ENCODE measurements at regions not wholly inside any gene's neighbourhood (a gene's known extent, or its start where the extent isn't known, plus 50 kb on each side); places are given as distances from the start of the nearest gene placed in this dataset.

- TF ChIP-seq USF2 (IDR thresholded peaks at IDR 0.05; ENCODE audit: borderline replicate concordance, low read depth, low read length): no peak
- no peak for TF ChIP-seq NRF1 (IDR thresholded peaks at IDR 0.05; ENCODE audit: low read depth, low read length)
- no peak for TF ChIP-seq FOXM1 (IDR thresholded peaks at IDR 0.05; ENCODE audit: low read depth)
- no peak for TF ChIP-seq FOXJ3 (CRISPR knock-in tag; IDR thresholded peaks at IDR 0.05)
- TF ChIP-seq ZBTB33 (IDR thresholded peaks at IDR 0.05; ENCODE audit: borderline replicate concordance, low read depth): no peak
- TF ChIP-seq GATA2 (CRISPR knock-in tag; IDR thresholded peaks at IDR 0.05): no peak
- TF ChIP-seq USF1 (IDR thresholded peaks at IDR 0.05; ENCODE audit: borderline replicate concordance, low read depth): no peak
- TF ChIP-seq EP300 (IDR thresholded peaks at IDR 0.05; ENCODE audit: borderline replicate concordance in 1 of 2, low read depth in 1 of 2, low read length in 1 of 2): peak in 1 of 2 experiments; percentile 3; a peak in 1 of 4 replicates
- TF ChIP-seq NFIC (IDR thresholded peaks at IDR 0.05; ENCODE audit: borderline replicate concordance): no peak
- TF ChIP-seq CTCF (IDR thresholded peaks at IDR 0.05): no peak
- TF ChIP-seq CHD2 (IDR thresholded peaks at IDR 0.05; ENCODE audit: low read length, partially characterized antibody): no peak
- no peak for TF ChIP-seq IRF3 (IDR thresholded peaks at IDR 0.05; ENCODE audit: low read depth, low read length)
Observed at GRCh38 chr18:60196836-60197606, 175.6 kb downstream of the MC4R start (continued).

DNA sequence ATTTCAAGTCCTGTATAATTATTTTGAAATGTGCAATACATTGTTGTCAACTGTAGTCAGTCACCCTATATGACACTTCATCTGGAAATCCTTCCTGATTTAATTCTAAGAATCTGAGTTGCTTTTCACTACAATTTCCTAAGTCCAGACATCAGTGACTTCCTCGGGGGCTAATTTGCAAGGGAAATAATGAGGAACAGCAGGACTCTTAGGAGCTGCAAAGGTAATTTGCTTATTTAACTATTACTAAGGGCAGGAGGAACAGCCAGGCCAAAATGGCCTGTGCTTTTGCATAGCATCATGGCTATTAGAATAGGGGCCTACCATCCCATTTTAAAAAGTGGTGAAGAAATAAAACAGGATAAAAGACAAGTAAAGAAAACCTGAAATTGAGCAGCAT, 178.8 kb downstream of the MC4R start:
- H3K9ac ChIP-seq: no peak overlapping the region
- no peaks in the 10 kb centered on the region for H3K79me2 ChIP-seq (ENCODE audit: insufficient read depth)
- H3F3A ChIP-seq (replicated peaks; ENCODE audit: insufficient read depth): no peaks in the 10 kb centered on the region
- H3K36me3 ChIP-seq (replicated peaks in 1 of 2; ENCODE audit: control insufficient read depth in 1 of 2, insufficient read depth in 2 of 2, low read length in 1 of 2): no peaks in the 10 kb centered on the region
- peaks cover 18 to 41% of the 10 kb centered on the region in 2 experiments for H3K4me1 ChIP-seq (ENCODE audit: control insufficient read depth in 1 of 2, insufficient read depth in 2 of 2, low read depth in 1 of 2, low read length in 1 of 2)
- POLR2A ChIA-PET: no interaction called here
- no peak for TF ChIP-seq RFX5 (IDR thresholded peaks at IDR 0.05; ENCODE audit: low read length)
- TF ChIP-seq EP300 (IDR thresholded peaks at IDR 0.05; ENCODE audit: borderline replicate concordance in 1 of 2, low read depth in 1 of 2, low read length in 1 of 2): peak in 1 of 2 experiments; percentile 74; a peak in 1 of 4 replicates
- TF ChIP-seq MEF2A (IDR thresholded peaks at IDR 0.05; ENCODE audit: borderline replicate concordance, low read depth): no peak
- no peak for TF ChIP-seq GABPA (IDR thresholded peaks at IDR 0.05; ENCODE audit: low read depth)
- no peak for TF ChIP-seq RXRA (IDR thresholded peaks at IDR 0.05; ENCODE audit: borderline replicate concordance, low read depth)
- peak; percentile 45; the same call in 1 of the 2 replicates for TF ChIP-seq RCOR1 (IDR thresholded peaks at IDR 0.05; ENCODE audit: low read length)
- TF ChIP-seq EZH2phosphoT487 (IDR thresholded peaks at IDR 0.05; ENCODE audit: borderline replicate concordance, low read depth): no peak
- 26% methylated on average over 1 of the region's 1 CpG for WGBS (ENCODE audit: low lambda C conversion rate)
- no peak overlapping the region for H2AFZ ChIP-seq (ENCODE audit: low read depth)
- CTCF ChIA-PET: interaction anchor here (0.6 to 1.2 kb wide), 3 partner anchors 206 to 358 kb away, joined by 3 to 4 read pairs (median 3); no protein-coding TSS in a partner anchor
- H3K9me2 ChIP-seq: no peaks in the 10 kb centered on the region
- peak overlapping the region in 1 of 2 experiments; percentile 76; a peak in 2 of 4 replicates for H3K27ac ChIP-seq (ENCODE audit: low read depth in 2 of 2, low read length in 1 of 2)
- H3K4me3 ChIP-seq (ENCODE audit: low read depth in 2 of 2, low read length in 1 of 2): no peak overlapping the region
- H3K27me3 ChIP-seq (ENCODE audit: insufficient read depth): no peaks in the 10 kb centered on the region
- no peak overlapping the region for H3K4me2 ChIP-seq
- peak; percentile 28 for DNase-seq
- no peaks in the 10 kb centered on the region for H4K20me1 ChIP-seq (ENCODE audit: insufficient read depth)
- no peaks in the 10 kb centered on the region for H3K9me3 ChIP-seq
